Activated naive CD4-positive, alpha-beta T cell treated with anti-CD3 and anti-CD28 coated beads for 36 hours (primary cell): ENCODE measurements at regions not wholly inside any gene's neighbourhood (a gene's known extent, or its start where the extent isn't known, plus 50 kb on each side); places are given as distances from the start of the nearest gene placed in this dataset.

Source experiments
- CTCF ChIA-PET: fragments of 350-600 bp; sonication (Branson Sonifier 250); formaldehyde crosslinking; loops from one replicate; lab custom pipeline; 2021; ENCODE audit warnings: antibody characterized with exemption; lab: Charles Lee
- DNase-seq: peaks from one replicate; pipeline ENCODE4 v3.0.0-alpha.2; 2020
- H3K27ac Mint-ChIP-seq: one replicate; pipeline ENCODE4 v1.8.0; 2021; ENCODE audit warnings: mild to moderate bottlenecking, mixed read lengths
- H3K27me3 Mint-ChIP-seq: one replicate; pipeline ENCODE4 v1.8.0; 2021; ENCODE audit warnings: low read depth, mixed read lengths
- H3K36me3 Mint-ChIP-seq: one replicate; pipeline ENCODE4 v1.8.0; 2021; ENCODE audit warnings: low read depth, mixed read lengths
- H3K4me1 Mint-ChIP-seq: one replicate; pipeline ENCODE4 v1.8.0; 2021; ENCODE audit warnings: low read depth, mixed read lengths
- H3K4me3 Mint-ChIP-seq: one replicate; pipeline ENCODE4 v1.8.0; 2021; ENCODE audit warnings: mild to moderate bottlenecking, moderate library complexity, mixed read lengths
- H3K9me3 Mint-ChIP-seq: one replicate; pipeline ENCODE4 v1.8.0; 2021; ENCODE audit warnings: mixed read lengths
- intact Hi-C: fragments of 100-400 bp; cut with micrococcal nuclease; formaldehyde crosslinking; loops from one replicate; pipeline ENCODE4 v1.15.1; 2023

DNA sequence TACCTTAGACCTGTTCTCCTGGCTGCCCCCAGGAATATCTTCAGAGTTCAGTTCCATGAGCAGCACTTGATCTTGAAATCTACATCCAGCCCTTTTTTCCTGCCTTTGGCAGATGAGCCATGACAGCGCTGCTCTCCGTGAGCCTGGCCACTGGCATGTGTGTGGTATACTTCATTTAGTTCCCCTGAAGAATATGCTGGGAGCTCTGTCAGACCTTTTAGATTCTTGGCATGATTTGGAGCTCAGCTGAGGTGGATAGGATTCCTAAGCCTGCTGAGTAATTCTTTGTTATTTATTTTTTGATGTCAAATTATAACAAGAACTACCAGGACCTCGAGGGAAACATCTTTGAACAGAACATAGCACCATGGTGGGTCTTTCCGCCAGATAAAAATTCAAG, 121.7 kb downstream of the EDEM1 start:
- CTCF ChIA-PET = interaction anchor here (1.1 kb wide), 1 partner anchor 25 kb away, joined by 3 read pairs; no protein-coding TSS in a partner anchor
- no peak for DNase-seq
- Mint-ChIP-seq H3K4me1 (no peaks in the 10 kb centered on the region), H3K4me3 (no peak overlapping the region), H3K9me3 (no peaks in the 10 kb centered on the region), H3K36me3 (no peaks in the 10 kb centered on the region), H3K27me3 (no peaks in the 10 kb centered on the region), H3K27ac (no peak overlapping the region)
- intact Hi-C loops = loop anchor here (10.0 kb wide), 1 partner anchor 256 kb away; no protein-coding TSS in a partner anchor

DNA sequence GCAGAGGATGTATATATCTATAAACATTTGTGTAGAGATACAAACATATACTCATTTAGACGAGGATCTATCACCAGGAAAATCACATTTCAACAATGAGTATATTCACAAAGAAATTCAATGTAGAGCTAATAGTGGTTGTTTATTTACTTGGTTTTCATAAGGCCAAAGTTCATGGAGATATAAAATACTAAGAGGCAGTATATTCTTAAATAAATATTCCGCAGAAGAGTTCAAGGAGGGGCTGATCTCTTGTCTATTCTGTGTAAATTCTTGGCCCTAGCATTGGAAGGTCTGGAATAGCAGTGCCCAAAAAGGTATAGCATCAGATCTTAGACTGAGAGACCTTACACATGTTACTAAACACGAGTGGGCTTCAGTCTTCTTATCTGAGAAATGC, 122.1 kb downstream of the EDEM1 start:
- DNase-seq = no peak
- Mint-ChIP-seq H3K4me3 (no peak overlapping the region), H3K36me3 (no peaks in the 10 kb centered on the region), H3K9me3 (no peaks in the 10 kb centered on the region), H3K27me3 (no peaks in the 10 kb centered on the region), H3K4me1 (no peaks in the 10 kb centered on the region), H3K27ac (no peak overlapping the region)
- CTCF ChIA-PET = interaction anchor here (0.6 to 1.1 kb wide), 2 partner anchors 25 to 33 kb away, joined by 3 to 4 read pairs; no protein-coding TSS in a partner anchor
- intact Hi-C loops = loop anchor here (10.0 kb wide), 1 partner anchor 255 kb away; no protein-coding TSS in a partner anchor

DNA sequence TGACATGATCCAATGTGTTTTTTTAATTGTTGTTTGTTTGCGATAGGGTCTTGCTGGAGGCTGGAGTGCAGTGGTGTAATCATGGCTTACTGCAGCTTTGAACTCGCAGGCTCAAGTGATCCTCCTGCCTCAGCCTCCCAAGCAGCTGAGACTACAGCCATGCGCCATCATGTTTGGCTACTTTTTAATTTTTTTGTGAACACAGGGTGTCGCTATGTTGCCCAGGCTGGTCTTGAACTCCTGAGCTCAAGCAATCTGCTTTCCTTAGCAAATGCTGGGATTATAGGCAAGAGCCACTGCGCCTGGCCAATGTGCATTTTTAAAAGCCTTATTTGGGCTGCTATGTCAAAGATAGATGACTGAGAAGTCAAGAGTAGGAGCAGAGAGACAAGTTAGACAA, 123.0 kb downstream of the EDEM1 start:
- Mint-ChIP-seq H3K4me3 (no peak overlapping the region), H3K9me3 (no peaks in the 10 kb centered on the region), H3K36me3 (no peaks in the 10 kb centered on the region), H3K27ac (no peak overlapping the region), H3K27me3 (no peaks in the 10 kb centered on the region), H3K4me1 (no peaks in the 10 kb centered on the region)
- CTCF ChIA-PET = interaction anchor here (1.2 kb wide), 1 partner anchor 11 kb away, joined by 3 read pairs; no protein-coding TSS in a partner anchor
- no peak for DNase-seq
- intact Hi-C loops = no loop called here

DNA sequence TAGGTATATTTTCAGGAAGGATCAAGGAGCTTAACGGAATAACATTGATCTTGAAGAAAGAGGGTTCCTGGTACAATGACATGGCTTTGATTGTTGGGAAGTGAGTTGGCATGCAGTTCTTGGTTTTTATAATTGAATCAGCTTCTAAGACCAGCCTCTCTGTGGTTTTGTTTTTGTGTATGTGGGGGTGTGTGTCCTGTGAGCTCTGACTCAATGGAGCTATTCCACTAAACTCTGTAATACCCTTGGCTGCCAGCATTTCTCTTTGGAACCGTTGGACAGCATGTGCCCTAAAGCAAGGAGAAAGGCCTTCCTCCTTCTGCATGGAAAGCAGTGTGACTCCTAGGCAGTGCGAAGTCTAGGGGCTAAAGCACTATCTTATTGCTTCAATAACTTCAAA, 124.8 kb downstream of the EDEM1 start:
- H3K4me1 Mint-ChIP-seq = no peaks in the 10 kb centered on the region
- no peaks in the 10 kb centered on the region for H3K9me3 Mint-ChIP-seq
- no peak for DNase-seq
- H3K27ac Mint-ChIP-seq = no peak overlapping the region
- H3K27me3 Mint-ChIP-seq = no peaks in the 10 kb centered on the region
- H3K4me3 Mint-ChIP-seq = no peak overlapping the region
- no peaks in the 10 kb centered on the region for H3K36me3 Mint-ChIP-seq
- CTCF ChIA-PET = interaction anchor here (0.7 kb wide), 1 partner anchor 410 kb away, joined by 6 read pairs; no protein-coding TSS in a partner anchor
- intact Hi-C loops = no loop called here

DNA sequence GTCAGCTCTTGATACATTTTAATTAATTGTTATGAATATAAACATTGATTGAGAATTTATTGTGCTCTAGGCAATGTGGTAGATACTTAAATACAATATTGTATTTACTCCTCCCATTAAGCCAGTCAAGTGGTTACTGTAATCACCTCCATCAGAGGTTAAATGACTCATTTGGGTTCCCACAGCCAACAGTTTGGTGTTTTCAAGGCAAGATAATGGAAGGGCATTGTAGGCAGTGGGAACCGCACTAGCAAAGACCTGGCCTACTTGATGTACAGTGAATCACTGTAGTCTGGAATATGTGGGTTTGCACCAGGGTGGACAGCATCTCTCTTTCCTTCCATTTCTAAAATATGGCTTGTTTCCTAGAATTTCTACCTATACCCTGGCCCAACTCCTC, 127.4 kb downstream of the EDEM1 start:
- no peak for DNase-seq
- Mint-ChIP-seq H3K4me3 (no peak overlapping the region), H3K4me1 (no peaks in the 10 kb centered on the region), H3K27me3 (no peaks in the 10 kb centered on the region), H3K9me3 (no peaks in the 10 kb centered on the region), H3K27ac (no peak overlapping the region), H3K36me3 (no peaks in the 10 kb centered on the region)
- CTCF ChIA-PET = interaction anchor here (0.7 kb wide), 1 partner anchor 112 kb away, joined by 3 read pairs; no protein-coding TSS in a partner anchor
- intact Hi-C loops = no loop called here

DNA sequence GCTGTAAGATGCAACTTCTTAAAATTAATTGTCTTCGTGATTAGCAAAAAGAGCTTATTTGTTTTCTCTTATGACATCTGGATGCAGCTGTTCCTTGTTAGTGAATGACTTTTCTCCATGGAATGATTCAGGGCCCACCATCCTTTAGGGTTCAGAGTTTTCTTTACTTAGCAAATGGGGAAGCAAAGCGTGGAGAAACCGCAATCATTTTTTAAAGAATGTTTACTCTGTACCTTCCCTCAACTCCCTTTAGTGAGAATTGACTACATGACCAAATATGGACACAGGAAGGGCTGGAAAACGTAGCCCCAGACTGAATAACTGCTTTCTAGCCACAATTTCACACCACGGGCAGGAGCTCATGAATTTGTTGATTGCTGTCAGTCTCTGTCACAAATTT, 130.1 kb downstream of the EDEM1 start:
- Mint-ChIP-seq H3K27me3 (no peaks in the 10 kb centered on the region), H3K4me3 (no peak overlapping the region), H3K27ac (no peak overlapping the region), H3K4me1 (no peaks in the 10 kb centered on the region), H3K36me3 (no peaks in the 10 kb centered on the region), H3K9me3 (no peaks in the 10 kb centered on the region)
- no peak for DNase-seq
- intact Hi-C loops = no loop called here
- CTCF ChIA-PET = no interaction called here

DNA sequence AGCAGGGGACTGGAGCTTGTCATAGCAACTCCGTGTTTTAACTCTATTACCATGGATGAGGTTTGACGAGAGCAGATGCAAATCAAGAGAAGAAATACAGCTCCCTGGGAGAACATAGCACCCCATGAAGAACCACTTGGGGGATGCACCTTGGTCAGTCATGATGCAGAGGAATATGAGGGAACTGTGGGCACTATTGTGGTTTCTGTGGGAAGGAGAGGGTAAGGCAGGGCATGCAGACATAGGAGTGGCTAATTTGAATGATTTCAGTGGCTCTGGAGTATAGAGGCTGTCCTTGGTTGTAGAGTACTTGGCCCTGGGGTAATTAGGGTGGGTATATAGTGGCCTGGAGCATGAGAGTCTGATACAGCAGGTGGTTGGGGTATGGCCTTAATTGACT, 131.9 kb downstream of the EDEM1 start:
- Mint-ChIP-seq H3K36me3 (no peaks in the 10 kb centered on the region), H3K4me1 (no peaks in the 10 kb centered on the region), H3K27ac (no peak overlapping the region), H3K27me3 (peaks cover 2% of the 10 kb centered on the region), H3K4me3 (no peak overlapping the region), H3K9me3 (no peaks in the 10 kb centered on the region)
- DNase-seq = no peak
- intact Hi-C loops = no loop called here
- CTCF ChIA-PET = no interaction called here

DNA sequence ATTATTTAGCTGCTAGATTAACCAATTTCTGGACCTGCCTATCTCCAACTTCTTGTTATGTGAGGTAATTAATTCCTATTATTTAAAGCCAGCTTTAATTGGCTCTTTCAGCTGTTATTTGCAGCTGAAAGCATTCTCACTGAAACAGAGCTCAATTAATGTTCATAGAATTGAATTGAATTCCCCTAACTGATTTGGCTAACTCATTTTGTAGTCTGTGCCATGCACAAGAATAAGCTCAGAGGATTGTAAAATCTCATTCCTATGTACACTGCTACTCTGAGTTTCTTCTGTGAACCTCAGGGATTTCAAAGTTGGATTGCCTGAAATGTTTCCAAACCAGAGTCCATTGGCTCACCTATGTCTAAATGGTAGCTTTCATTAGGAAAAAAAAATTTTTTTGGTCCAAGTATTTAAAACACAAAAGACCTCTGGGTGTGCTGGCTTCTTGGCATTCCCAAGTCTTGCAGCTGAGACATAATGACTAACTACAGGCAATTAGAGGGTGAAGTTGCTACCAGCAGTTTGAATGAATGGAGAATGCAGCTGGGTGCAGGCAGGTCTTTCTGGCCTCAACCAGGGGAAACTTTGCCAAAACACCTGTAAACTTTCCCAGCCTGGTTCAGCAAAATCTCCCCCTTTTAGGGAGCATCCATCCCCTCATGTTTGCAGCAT, 134.3 kb downstream of the EDEM1 start:
- H3K27me3 Mint-ChIP-seq = peaks cover 2% of the 10 kb centered on the region
- no peaks in the 10 kb centered on the region for H3K4me1 Mint-ChIP-seq
- CTCF ChIA-PET = interaction anchor here (0.8 to 1.0 kb wide), 2 partner anchors 11 to 29 kb away, joined by 3 read pairs; no protein-coding TSS in a partner anchor
- H3K9me3 Mint-ChIP-seq = no peaks in the 10 kb centered on the region
- intact Hi-C loops = no loop called here
- no peak for DNase-seq
- H3K27ac Mint-ChIP-seq = no peak overlapping the region
- no peak overlapping the region for H3K4me3 Mint-ChIP-seq
- H3K36me3 Mint-ChIP-seq = no peaks in the 10 kb centered on the region

DNA sequence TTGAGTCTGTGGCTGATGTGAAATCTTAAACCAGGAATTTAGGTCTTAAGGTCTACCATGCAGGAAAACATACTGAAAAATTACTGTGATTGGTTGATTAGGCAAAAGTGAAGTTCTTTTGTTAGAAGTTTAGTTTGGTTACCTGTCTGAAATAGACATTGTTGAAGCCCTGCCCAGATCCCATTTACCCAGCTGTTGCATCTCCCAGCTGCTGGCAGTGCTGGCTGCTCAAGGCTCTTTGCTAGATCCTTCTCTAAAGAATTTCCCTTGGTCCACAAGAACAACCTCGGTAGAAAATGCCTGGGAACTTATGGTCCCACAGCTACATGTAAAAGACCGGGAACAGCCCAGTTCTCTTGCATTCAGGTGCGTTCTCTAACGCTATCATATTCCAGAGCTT, 137.3 kb downstream of the EDEM1 start:
- no peak for DNase-seq
- H3K27ac Mint-ChIP-seq = no peak overlapping the region
- H3K4me3 Mint-ChIP-seq = no peak overlapping the region
- H3K9me3 Mint-ChIP-seq = no peaks in the 10 kb centered on the region
- CTCF ChIA-PET = no interaction called here
- H3K36me3 Mint-ChIP-seq = no peaks in the 10 kb centered on the region
- peaks cover 4% of the 10 kb centered on the region for H3K27me3 Mint-ChIP-seq
- no peaks in the 10 kb centered on the region for H3K4me1 Mint-ChIP-seq
- intact Hi-C loops = no loop called here

DNA sequence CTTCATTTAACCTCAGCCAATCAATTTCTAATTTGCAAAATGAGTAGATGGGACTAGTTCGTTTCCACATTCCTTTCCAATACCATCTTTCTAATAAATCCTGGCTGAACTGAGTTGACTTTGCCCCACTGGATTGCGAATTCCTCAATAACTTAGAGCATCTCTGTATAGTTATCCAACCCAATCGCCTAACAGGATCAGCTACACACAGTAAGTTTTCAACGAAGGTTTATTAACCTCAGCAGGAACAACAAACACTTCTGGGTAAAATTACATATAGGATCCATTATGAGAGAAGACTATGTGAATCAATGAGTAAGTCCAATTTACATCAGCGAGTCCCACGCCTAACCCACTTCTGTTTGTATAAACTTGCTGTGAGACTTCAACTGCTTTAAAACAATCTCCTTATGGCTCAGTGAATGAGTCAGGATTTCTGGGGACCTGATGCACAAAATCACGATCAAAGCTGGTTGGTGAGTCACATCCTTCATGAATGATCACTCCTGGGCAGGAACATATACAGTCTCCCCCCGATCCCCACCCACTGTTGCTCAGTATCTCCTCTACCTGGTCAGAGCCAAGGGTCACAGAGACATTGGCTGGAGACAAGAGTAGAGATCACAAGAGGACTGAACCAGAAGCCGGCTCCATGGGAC, 142.8 kb downstream of the EDEM1 start:
- Mint-ChIP-seq H3K36me3 (no peaks in the 10 kb centered on the region), H3K4me1 (peaks cover 23% of the 10 kb centered on the region), H3K27me3 (peaks cover 3% of the 10 kb centered on the region), H3K27ac (peak overlapping the region; percentile 15), H3K4me3 (no peak overlapping the region), H3K9me3 (no peaks in the 10 kb centered on the region)
- peak; percentile 63 for DNase-seq
- CTCF ChIA-PET = no interaction called here
- intact Hi-C loops = loop anchor here (1.0 to 5.0 kb wide), 6 partner anchors 32 to 483 kb away; partner anchors contain the start of gene BHLHE40

DNA sequence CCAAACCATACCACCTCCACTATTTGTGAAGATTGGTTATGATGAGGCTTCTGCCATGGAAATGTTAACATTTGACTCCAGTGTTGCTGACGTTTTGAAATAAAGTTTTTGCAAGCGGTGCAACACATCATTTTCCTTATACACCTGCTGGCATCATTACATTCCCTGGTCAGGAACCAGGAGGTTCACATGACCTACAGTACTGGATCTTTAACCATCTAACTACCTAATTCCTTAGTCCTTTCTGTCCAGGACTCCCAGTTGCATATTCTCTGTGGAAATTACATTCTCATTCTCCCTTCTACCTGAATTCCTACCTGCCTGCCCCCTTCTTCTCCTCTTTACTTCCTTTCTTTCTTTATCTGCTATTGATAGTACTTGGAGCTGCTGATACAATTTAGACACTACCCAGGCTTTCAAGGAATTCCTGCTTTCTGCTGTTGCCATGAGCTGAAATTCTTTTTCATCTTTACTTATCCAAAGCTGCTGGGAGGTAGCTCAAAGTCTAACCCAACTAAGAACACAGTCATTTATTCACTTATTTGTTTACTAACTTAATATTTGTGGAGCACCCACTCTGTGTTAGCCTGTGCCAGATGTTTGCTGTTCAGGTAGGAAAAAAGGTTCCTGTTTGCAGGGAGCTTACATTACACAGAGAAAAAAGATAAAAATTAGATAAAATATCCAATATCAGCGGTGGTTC, 144.2 kb downstream of the EDEM1 start:
- Mint-ChIP-seq H3K27me3 (peaks cover 3% of the 10 kb centered on the region), H3K9me3 (no peaks in the 10 kb centered on the region), H3K36me3 (no peaks in the 10 kb centered on the region), H3K4me3 (no peak overlapping the region), H3K4me1 (peaks cover 23% of the 10 kb centered on the region), H3K27ac (no peak overlapping the region)
- intact Hi-C loops = loop anchor here (2.0 to 5.0 kb wide), 3 partner anchors 135 to 484 kb away; partner anchors contain the start of gene BHLHE40
- DNase-seq = no peak
- CTCF ChIA-PET = no interaction called here

DNA sequence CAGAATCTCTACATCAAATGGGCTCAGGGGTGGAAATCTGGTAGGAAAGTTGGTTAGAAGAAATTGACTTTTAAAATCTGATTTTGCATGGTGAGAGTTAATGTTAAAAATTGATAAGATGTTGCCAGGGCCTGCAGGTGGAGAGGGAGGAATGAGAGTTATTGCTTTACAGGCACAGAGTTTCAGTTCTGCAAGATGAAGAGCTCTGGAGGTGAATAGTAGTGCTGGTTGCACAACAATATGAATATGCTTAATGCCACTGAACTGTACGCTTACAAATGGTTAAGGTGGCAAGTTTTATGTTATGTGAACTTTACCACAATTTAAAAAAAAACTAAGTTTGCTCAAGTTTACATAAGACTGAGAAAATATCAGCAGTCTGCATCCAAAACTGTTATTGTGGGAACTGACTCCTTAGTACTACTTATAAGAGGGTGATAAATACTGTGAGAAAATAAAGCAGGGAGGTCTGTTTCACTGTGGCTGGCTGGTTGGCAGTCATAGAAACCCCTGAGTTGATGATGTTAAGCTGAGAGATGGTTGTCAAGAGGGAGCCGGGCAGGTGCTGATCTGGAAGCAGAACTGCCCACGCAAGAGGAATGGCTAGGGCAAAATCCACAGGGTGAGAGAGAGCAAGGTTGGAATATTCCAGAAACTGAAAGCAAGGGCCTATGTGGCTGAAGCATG, 144.9 kb downstream of the EDEM1 start:
- Mint-ChIP-seq H3K4me3 (no peak overlapping the region), H3K9me3 (no peaks in the 10 kb centered on the region), H3K4me1 (peaks cover 23% of the 10 kb centered on the region), H3K36me3 (no peaks in the 10 kb centered on the region), H3K27me3 (no peaks in the 10 kb centered on the region), H3K27ac (no peak overlapping the region)
- no peak for DNase-seq
- intact Hi-C loops = loop anchor here (5.0 kb wide), 2 partner anchors 355 to 485 kb away; partner anchors contain the start of gene BHLHE40
- CTCF ChIA-PET = no interaction called here
